ENCODE measurements at regions not wholly inside any gene's neighbourhood (a gene's known extent, or its start where the extent isn't known, plus 50 kb on each side); places are given as distances from the start of the nearest gene placed in this dataset.

DNA sequence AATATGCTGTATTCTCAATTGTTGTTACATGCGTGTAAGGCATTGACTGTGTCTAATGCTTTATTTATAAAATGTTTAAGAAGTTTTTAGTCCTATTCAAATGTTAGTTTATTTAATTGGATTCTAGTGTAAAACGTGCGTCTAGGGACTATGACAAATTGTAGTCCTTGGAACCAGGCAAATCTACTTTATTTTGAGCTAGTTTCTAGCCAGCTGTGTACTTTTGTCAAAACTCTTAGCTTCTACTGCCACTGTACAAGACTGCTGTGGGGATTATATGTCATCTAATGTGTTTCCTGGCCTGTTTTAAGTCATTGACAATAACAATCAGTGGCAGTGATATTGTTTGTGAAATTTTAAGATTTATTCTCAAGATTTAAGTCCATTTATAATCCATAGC is 220.5 kb upstream of the SEMA3D start:
- TF ChIP-seq, protein P1, sequence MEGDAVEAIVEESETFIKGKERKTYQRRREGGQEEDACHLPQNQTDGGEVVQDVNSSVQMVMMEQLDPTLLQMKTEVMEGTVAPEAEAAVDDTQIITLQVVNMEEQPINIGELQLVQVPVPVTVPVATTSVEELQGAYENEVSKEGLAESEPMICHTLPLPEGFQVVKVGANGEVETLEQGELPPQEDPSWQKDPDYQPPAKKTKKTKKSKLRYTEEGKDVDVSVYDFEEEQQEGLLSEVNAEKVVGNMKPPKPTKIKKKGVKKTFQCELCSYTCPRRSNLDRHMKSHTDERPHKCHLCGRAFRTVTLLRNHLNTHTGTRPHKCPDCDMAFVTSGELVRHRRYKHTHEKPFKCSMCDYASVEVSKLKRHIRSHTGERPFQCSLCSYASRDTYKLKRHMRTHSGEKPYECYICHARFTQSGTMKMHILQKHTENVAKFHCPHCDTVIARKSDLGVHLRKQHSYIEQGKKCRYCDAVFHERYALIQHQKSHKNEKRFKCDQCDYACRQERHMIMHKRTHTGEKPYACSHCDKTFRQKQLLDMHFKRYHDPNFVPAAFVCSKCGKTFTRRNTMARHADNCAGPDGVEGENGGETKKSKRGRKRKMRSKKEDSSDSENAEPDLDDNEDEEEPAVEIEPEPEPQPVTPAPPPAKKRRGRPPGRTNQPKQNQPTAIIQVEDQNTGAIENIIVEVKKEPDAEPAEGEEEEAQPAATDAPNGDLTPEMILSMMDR (IDR thresholded peaks at IDR 0.05) = no peak
- no peak for TF ChIP-seq ZFX (IDR thresholded peaks at IDR 0.05; ENCODE audit: borderline replicate concordance)

GRCh38 chr7:85405016-85405902 is 218.4 kb upstream of the SEMA3D start:
- no peak overlapping the region for H3K27ac ChIP-seq
- TF ChIP-seq, protein P1 (IDR thresholded peaks at IDR 0.05) = no peak
- TF ChIP-seq ZFX (IDR thresholded peaks at IDR 0.05; ENCODE audit: borderline replicate concordance) = no peak

More for the DNA sequence above, 220.5 kb upstream of the SEMA3D start:
- no peak overlapping the region for H3K27ac ChIP-seq

GRCh38 chr7:85396676-85397075 is 209.8 kb upstream of the SEMA3D start:
- no peak overlapping the region for H3K27ac ChIP-seq
- TF ChIP-seq, protein P1 (IDR thresholded peaks at IDR 0.05) = no peak
- TF ChIP-seq ZFX (IDR thresholded peaks at IDR 0.05; ENCODE audit: borderline replicate concordance) = no peak

DNA sequence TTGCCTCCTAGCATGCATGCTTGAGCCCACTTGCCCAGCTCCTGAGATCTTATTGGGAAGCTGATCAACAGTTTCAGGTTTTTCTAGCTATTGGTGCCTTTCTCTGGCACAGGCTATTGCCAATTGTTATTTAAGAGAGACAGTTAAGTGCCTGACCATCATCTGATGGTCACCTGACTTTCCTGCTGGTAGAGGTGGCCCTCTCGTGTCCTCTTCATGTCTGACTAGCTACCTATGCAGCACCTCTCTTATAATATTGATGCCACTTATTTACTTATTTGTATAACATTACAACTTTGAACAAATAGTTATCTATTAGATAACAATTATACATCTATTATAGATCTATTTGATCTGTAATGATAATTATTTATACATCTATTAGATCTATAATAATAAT is 205.9 kb upstream of the SEMA3D start:
- H3K27ac ChIP-seq = no peak overlapping the region
- no peak for TF ChIP-seq ZFX (IDR thresholded peaks at IDR 0.05; ENCODE audit: borderline replicate concordance)
- TF ChIP-seq, protein P1 (IDR thresholded peaks at IDR 0.05) = no peak

DNA sequence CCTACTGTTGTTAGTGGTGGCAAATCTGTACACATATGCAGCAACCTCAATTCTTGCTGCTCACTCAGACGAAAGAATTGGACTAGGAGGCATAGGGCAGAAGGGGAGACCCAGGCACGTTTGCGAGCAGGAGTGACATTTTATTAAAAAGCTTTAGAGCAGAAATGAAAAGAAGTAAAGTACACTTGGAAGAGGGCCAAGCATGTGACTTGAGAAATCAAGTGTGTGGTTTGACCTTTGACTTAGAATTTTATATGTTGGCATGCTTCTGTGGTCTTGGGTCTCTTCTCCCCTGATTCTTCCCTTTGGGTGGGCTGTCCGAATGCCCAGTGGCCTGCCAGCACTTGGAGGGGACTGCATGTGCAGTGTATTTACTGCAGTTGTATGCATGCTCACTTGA is 205.5 kb upstream of the SEMA3D start:
- H3K27ac ChIP-seq = no peak overlapping the region
- no peak for TF ChIP-seq ZFX (IDR thresholded peaks at IDR 0.05; ENCODE audit: borderline replicate concordance)
- TF ChIP-seq, protein P1 (IDR thresholded peaks at IDR 0.05) = no peak

- H3K27ac ChIP-seq = no peak overlapping the region
- TF ChIP-seq, protein P1 (IDR thresholded peaks at IDR 0.05) = no peak
- no peak for TF ChIP-seq ZFX (IDR thresholded peaks at IDR 0.05; ENCODE audit: borderline replicate concordance)
These were observed 199.6 kb upstream of the SEMA3D start for GRCh38 chr7:85386460-85386859.

GRCh38 chr7:85384392-85384791 is 197.5 kb upstream of the SEMA3D start:
- TF ChIP-seq, protein P1 (IDR thresholded peaks at IDR 0.05) = no peak
- no peak for TF ChIP-seq ZFX (IDR thresholded peaks at IDR 0.05; ENCODE audit: borderline replicate concordance)
- no peak overlapping the region for H3K27ac ChIP-seq
